ENCODE measurements at regions not wholly inside any gene's neighbourhood (a gene's known extent, or its start where the extent isn't known, plus 50 kb on each side); places are given as distances from the start of the nearest gene placed in this dataset.
"Not testable (repeated sequence)": the region's sequence is repeated elsewhere in the genome, so short reads cannot be mapped to it uniquely, and the experiment has no call there.

GRCh38 chr6:86681140-86681539, 256.2 kb upstream of the HTR1E start:
- TF ChIP-seq, protein P1, sequence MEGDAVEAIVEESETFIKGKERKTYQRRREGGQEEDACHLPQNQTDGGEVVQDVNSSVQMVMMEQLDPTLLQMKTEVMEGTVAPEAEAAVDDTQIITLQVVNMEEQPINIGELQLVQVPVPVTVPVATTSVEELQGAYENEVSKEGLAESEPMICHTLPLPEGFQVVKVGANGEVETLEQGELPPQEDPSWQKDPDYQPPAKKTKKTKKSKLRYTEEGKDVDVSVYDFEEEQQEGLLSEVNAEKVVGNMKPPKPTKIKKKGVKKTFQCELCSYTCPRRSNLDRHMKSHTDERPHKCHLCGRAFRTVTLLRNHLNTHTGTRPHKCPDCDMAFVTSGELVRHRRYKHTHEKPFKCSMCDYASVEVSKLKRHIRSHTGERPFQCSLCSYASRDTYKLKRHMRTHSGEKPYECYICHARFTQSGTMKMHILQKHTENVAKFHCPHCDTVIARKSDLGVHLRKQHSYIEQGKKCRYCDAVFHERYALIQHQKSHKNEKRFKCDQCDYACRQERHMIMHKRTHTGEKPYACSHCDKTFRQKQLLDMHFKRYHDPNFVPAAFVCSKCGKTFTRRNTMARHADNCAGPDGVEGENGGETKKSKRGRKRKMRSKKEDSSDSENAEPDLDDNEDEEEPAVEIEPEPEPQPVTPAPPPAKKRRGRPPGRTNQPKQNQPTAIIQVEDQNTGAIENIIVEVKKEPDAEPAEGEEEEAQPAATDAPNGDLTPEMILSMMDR (IDR thresholded peaks at IDR 0.05): not testable (repeated sequence)
- TF ChIP-seq EZH2 (IDR thresholded peaks at IDR 0.05; ENCODE audit: borderline replicate concordance, insufficient read depth, low read depth, low read length, poor library complexity, severe bottlenecking): not testable (repeated sequence)
